ENCODE measurements at regions not wholly inside any gene's neighbourhood (a gene's known extent, or its start where the extent isn't known, plus 50 kb on each side); places are given as distances from the start of the nearest gene placed in this dataset.

- TF ChIP-seq EZH2 (IDR thresholded peaks at IDR 0.05; ENCODE audit: borderline replicate concordance, low read length) (no peak), CTCF (IDR thresholded peaks at IDR 0.05; ENCODE audit: low read length) (no peak)
Measured at GRCh38 chr18:6591491-6591890, 138.0 kb upstream of the ARHGAP28 start.

All from OCI-LY1 (cell line).